ENCODE measurements at regions not wholly inside any gene's neighbourhood (a gene's known extent, or its start where the extent isn't known, plus 50 kb on each side); places are given as distances from the start of the nearest gene placed in this dataset.

- in situ Hi-C loops (cut with MboI; ENCODE audit: low pct_unique_long_range_greater_than_20kb, low sequenced_read_pairs, unreplicated experiment), result no loop called here
- no peak for DNase-seq (ENCODE audit: low spot score)
- no peak for TF ChIP-seq CTCF (IDR thresholded peaks at IDR 0.05; ENCODE audit: extremely low read depth, insufficient read depth, missing control alignments)
These were observed 230.3 kb downstream of the THBS2 start for GRCh38 chr6:169023161-169023874.

GRCh38 chr6:169022079-169022478 lies 231.6 kb downstream of the THBS2 start:
- DNase-seq (ENCODE audit: low spot score), result no peak
- in situ Hi-C loops (cut with MboI; ENCODE audit: low pct_unique_long_range_greater_than_20kb, low sequenced_read_pairs, unreplicated experiment), result no loop called here
- TF ChIP-seq CTCF (IDR thresholded peaks at IDR 0.05; ENCODE audit: extremely low read depth, insufficient read depth, missing control alignments), result no peak

GRCh38 chr6:169020821-169021220 lies 232.8 kb downstream of the THBS2 start:
- in situ Hi-C loops (cut with MboI; ENCODE audit: low pct_unique_long_range_greater_than_20kb, low sequenced_read_pairs, unreplicated experiment), result no loop called here
- DNase-seq (ENCODE audit: low spot score), result no peak
- TF ChIP-seq CTCF (IDR thresholded peaks at IDR 0.05; ENCODE audit: extremely low read depth, insufficient read depth, missing control alignments), result no peak

- no peak for TF ChIP-seq CTCF (IDR thresholded peaks at IDR 0.05; ENCODE audit: extremely low read depth, insufficient read depth, missing control alignments)
- DNase-seq (ENCODE audit: low spot score), result no peak
- in situ Hi-C loops (cut with MboI; ENCODE audit: low pct_unique_long_range_greater_than_20kb, low sequenced_read_pairs, unreplicated experiment), result no loop called here
These were observed 233.7 kb downstream of the THBS2 start for GRCh38 chr6:169019727-169020491.

GRCh38 chr6:169019111-169019510 lies 234.5 kb downstream of the THBS2 start:
- DNase-seq (ENCODE audit: low spot score), result no peak
- in situ Hi-C loops (cut with MboI; ENCODE audit: low pct_unique_long_range_greater_than_20kb, low sequenced_read_pairs, unreplicated experiment), result no loop called here
- no peak for TF ChIP-seq CTCF (IDR thresholded peaks at IDR 0.05; ENCODE audit: extremely low read depth, insufficient read depth, missing control alignments)

- no peak for DNase-seq (ENCODE audit: low spot score)
- TF ChIP-seq CTCF (IDR thresholded peaks at IDR 0.05; ENCODE audit: extremely low read depth, insufficient read depth, missing control alignments), result no peak
- in situ Hi-C loops (cut with MboI; ENCODE audit: low pct_unique_long_range_greater_than_20kb, low sequenced_read_pairs, unreplicated experiment), result no loop called here
These were observed 236.9 kb downstream of the THBS2 start for GRCh38 chr6:169016758-169017157.
